Colon (tissue), 2 donors: ENCODE measurements at regions not wholly inside any gene's neighbourhood (a gene's known extent, or its start where the extent isn't known, plus 50 kb on each side); places are given as distances from the start of the nearest gene placed in this dataset.
A peak's percentile ranks its signal among the peaks of the same experiment; 100 is the strongest.

Source experiments
- FAIRE-seq: peaks from 2 replicates; lab custom pipeline; 2012; peaks lifted over from hg19 to GRCh38; lab: Jason Lieb, UNC
- donor health status: control.
- donor health status: control.

DNA sequence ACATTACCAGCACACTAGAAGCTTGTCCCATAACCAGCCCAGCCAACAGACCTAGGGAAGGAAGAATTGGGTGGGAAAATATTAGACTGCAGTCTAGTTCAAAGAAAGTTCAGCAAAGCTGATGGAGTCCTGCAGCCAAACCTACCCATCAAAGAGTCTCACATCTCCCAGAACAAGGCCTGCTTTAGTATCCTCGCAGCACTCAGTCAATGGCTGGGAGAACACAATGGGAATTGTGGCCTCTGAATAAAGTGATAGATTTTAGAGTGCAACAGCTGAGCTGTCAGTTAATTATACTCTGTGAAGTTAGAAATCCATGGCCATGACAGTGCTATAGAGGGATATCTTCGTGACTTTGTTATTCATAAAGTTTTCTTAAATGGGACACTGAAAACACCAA is 207.2 kb upstream of the NAALADL2 start:
- FAIRE-seq = no peak

- FAIRE-seq = no peak
Observed at GRCh38 chr3:174659511-174659910, 199.6 kb upstream of the NAALADL2 start.

- peak; percentile 10 for FAIRE-seq
Observed at GRCh38 chr3:174662653-174663052, 196.5 kb upstream of the NAALADL2 start.

GRCh38 chr3:174667386-174667785 is 191.7 kb upstream of the NAALADL2 start:
- no peak for FAIRE-seq

- no peak for FAIRE-seq
Observed at GRCh38 chr3:174675406-174675805, 183.7 kb upstream of the NAALADL2 start.

GRCh38 chr3:174681784-174682183 is 177.3 kb upstream of the NAALADL2 start:
- FAIRE-seq = no peak

DNA sequence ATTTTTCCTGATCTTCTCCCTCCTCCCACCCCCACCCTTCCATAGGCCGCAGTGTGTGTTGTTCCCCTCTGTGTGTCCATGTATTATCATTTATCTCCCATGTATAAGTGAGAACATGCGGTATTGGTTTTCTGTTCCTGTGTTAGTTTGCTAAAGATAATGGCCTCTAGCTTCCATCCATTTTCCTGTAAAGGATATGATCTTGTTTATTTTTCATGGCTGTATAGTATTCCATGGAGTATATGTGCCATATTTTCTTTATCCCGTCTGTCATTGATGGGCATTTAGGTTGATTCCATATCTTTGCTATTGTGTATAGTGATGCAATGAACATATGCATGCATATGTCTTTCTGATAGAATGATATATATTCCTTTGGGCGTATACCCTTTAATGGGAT is 173.3 kb upstream of the NAALADL2 start:
- no peak for FAIRE-seq

- FAIRE-seq = no peak
Observed at GRCh38 chr3:174697310-174697709, 161.8 kb upstream of the NAALADL2 start.

DNA sequence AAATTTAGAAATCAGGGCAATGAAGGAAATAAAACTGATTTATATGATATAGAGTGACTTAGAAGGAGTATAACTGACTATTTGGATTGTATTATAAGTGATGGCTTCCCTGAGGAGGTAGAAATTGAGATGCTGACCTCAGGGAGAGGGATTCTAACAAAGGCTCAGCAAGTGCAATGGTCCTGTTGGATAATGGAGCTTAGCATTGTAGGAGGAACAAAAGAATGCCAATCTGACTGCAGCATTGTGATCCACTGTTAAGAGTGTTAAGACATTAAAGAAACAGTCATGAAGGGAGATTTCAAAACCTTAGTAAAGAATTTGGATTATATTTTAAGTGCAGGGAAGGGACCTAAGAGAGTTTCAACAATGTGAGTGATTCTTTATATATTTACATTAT is 158.4 kb upstream of the NAALADL2 start:
- FAIRE-seq = no peak

DNA sequence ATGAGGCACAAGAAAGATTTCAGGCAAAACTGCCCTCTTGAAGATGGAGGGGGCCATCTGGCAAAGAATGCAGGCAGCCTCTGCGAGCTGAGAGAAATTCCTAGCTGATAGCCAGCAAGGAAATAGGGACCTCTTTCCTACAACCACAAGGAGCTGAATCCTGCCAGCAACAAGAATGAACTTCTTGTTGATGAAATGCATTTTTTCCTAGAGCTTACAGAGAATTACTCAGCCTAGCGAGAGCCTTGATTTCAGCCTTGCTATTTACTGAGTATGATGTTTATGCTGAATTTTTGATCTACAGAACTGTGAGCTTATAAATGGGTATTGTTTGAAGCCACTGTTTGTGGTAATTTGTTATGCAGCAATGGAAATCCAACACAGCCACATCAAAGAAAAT is 148.5 kb upstream of the NAALADL2 start:
- FAIRE-seq = no peak

- no peak for FAIRE-seq
Observed at GRCh38 chr3:174715386-174715785, 143.7 kb upstream of the NAALADL2 start.

GRCh38 chr3:174716956-174717505 is 142.1 kb upstream of the NAALADL2 start:
- FAIRE-seq = peak; percentile 36

DNA sequence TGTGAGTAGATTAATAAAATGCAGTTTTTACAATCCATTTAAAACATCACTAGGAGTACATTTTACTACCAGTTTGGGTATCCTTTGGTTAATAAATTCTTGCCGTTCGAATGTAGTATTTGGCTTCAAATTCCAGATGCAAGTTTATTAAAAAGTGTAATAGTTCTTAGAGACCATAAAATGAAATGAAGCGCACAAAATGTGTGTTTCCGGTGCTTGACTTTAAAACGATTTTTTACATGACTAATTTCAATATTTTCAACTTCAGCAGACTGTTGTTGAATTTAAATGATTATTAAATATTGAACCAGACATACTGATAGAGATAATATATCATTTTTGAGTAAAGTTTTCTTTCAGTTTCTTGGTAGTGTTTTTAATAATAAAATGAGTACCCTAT is 138.4 kb upstream of the NAALADL2 start:
- no peak for FAIRE-seq

GRCh38 chr3:174725303-174725702 is 133.8 kb upstream of the NAALADL2 start:
- no peak for FAIRE-seq

- FAIRE-seq = no peak
Observed at GRCh38 chr3:174737966-174738365, 121.2 kb upstream of the NAALADL2 start.

DNA sequence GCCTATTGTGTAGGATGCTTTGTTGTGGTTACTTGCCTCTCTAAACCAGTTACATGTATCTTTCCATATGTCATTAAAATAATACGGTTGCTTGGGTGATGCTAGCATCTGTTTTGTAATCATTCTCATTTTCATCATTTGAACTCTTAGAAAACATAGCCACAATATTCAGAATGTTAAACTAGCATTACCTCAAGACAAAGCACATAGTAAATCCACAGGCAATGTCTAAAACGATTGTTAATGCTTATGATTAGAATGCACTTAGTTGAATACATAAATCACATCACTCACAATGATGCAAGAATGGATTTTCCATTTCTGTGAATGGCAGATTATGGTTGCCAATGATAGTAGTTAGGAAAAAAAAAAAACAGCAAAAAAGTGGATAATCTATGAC is 110.0 kb upstream of the NAALADL2 start:
- no peak for FAIRE-seq

DNA sequence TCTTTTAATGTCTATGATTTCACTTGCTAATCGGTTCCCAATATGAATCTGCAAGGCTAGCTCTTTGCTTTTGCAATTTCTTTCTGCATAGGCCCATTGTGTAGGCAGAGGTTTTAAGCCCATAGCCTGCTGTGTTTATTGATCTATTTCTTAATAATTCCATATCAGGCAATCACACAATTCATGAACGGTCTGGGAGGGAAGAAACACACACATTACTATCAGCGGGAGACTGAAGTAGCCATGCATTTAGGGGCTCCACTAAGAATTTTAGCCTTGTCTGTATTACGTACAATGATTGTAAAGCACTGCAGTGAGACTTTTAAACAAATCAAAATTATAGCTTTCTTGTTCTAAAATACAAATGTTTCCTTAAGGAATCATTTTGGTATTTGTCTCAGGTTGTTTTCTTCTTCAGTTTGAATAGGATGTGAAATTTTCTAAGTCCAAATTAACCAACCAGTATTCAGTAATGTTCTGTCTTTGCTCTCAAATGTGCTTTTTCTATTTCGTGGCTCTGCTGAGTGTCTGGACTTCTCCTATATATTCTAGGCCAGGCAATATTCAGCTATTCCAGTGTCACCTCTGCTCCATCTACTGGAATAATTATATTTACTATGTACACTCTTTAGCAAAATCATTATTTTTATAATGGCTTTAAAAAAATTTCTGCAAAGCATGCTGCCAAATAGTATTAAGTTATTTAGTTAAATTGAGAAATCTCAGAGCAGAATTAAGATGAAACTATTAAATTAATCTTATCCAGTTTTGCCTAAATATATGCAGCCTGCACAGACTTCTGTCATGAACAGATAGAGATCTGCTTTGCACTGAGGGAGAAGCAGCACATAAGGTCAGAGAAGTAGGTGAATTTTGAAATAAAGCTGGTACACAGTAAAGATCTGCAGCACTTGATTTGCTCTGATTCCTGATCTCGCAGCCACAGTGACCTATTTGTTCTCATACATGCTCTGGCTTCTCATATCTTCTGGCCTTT is 103.0 kb upstream of the NAALADL2 start:
- no peak for FAIRE-seq

- FAIRE-seq = no peak
Observed at GRCh38 chr3:174758943-174759342, 100.2 kb upstream of the NAALADL2 start.

- FAIRE-seq = no peak
Observed at GRCh38 chr3:174767406-174767805, 91.7 kb upstream of the NAALADL2 start.

- no peak for FAIRE-seq
Observed at GRCh38 chr3:174767853-174768382, 91.2 kb upstream of the NAALADL2 start.

DNA sequence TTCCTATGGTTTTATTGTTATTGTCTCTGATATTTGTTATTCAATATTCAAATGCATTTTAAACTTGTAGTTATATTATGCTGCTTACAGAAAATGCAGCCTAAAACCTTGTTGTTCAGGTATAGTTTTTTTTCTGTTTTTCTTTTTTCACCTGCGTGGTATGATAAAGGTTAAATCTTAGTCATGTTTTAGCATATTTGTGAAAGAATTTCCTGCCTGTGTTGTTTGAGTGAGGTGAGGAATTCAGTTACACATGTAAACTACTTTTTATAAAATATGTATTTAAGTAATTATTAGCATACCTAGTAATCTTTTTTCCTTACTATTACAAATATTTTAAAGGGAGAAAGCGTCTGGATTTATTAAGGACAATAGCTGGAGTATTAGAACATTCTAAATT is 90.0 kb upstream of the NAALADL2 start:
- FAIRE-seq = no peak

DNA sequence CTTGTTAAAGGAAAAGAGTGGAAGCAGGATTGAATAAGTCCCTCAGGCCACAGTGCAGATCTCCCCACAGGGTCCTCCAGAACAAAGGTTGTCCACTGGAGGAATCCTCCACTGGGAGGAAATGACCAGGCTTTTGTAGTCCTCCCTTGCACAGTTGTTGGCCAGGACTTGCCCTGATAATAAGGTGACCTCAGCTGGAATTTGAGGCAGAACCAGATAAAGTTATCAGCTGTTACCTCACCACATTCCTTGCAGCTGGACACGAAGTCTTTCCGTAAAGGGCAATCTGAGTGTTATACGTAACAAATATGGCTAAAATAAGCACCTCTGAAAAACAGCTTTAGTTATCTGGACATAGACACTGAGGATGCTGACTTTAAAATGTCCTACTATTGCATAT is 83.5 kb upstream of the NAALADL2 start:
- FAIRE-seq = no peak

DNA sequence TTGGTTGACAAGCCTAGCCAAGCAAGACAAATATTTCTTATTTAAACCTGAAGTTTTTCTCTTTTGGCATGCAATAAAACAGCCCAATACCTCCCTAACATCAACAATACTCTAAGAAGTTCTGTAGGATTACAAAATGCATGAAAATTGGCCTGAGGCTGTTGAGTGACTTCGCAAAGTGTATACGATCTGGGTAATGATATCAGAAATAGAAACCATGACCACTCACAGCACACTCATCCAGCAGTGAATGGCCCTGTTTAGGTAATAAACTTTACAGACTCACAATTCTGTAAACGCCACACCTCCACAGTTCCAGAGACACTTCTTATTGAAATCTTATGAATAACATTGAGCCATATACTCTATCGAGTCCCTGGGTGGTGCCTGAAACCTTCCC is 83.0 kb upstream of the NAALADL2 start:
- no peak for FAIRE-seq
